ENCODE measurements at regions not wholly inside any gene's neighbourhood (a gene's known extent, or its start where the extent isn't known, plus 50 kb on each side); places are given as distances from the start of the nearest gene placed in this dataset.

DNA sequence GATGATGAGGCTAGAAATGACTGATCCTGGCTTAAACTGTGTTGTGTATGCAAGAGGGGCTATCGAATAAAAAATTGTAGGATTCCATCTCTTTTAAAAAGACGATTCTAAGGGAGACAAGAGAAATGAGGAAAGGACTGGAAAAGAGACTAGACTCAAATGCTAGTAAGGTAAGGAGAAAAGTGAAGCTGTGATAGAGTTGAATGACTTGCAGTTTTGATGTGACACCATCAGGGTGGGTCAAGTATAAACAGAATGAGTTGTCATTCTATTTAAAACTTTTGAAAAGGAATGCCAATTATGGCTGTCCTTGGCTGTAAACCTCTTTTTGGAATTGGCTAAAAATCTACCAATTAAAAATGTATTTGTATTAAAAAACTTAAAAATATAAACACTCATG lies 184.5 kb upstream of the PHF14 start:
- Histone ChIP-seq H3K27me3 (no peaks in the 10 kb centered on the region), H3K4me1 (no peaks in the 10 kb centered on the region), H3K9me3 (no peaks in the 10 kb centered on the region), H3K36me3 (no peaks in the 10 kb centered on the region), H3K27ac (no peak overlapping the region), H3K4me3 (no peak overlapping the region)
- intact Hi-C loops (cut with DNase I; ENCODE audit: low total_unique reads): no loop called here
- TF ChIP-seq POLR2A (IDR thresholded peaks at IDR 0.05): no peak
- TF ChIP-seq, protein P1, sequence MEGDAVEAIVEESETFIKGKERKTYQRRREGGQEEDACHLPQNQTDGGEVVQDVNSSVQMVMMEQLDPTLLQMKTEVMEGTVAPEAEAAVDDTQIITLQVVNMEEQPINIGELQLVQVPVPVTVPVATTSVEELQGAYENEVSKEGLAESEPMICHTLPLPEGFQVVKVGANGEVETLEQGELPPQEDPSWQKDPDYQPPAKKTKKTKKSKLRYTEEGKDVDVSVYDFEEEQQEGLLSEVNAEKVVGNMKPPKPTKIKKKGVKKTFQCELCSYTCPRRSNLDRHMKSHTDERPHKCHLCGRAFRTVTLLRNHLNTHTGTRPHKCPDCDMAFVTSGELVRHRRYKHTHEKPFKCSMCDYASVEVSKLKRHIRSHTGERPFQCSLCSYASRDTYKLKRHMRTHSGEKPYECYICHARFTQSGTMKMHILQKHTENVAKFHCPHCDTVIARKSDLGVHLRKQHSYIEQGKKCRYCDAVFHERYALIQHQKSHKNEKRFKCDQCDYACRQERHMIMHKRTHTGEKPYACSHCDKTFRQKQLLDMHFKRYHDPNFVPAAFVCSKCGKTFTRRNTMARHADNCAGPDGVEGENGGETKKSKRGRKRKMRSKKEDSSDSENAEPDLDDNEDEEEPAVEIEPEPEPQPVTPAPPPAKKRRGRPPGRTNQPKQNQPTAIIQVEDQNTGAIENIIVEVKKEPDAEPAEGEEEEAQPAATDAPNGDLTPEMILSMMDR (IDR thresholded peaks at IDR 0.05): no peak
- no peak for TF ChIP-seq POLR2AphosphoS5 (IDR thresholded peaks at IDR 0.05)
- no peak for DNase-seq (ENCODE audit: low spot score in 2 of 2)

DNA sequence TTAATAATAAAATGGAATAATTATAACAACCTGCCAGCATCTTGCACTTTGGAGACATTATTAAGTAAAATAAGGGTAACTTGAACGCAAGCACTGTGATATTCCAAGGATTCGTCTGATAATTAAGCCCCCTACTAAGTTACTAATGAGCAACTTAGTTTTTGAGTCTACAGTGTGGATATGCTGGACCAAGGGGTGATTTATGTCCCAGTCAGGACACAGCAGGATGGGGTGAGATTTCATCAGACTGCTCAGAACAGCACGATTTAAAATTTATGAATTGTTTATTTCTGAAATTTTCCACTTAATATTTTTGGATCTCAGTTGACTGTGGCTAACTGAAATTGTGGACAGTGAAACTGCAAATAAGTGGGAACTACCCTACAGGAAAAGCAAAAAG lies 182.8 kb upstream of the PHF14 start:
- intact Hi-C loops (cut with DNase I; ENCODE audit: low total_unique reads): no loop called here
- H3K27ac ChIP-seq: no peak overlapping the region
- no peak overlapping the region for H3K4me3 ChIP-seq
- no peaks in the 10 kb centered on the region for H3K4me1 ChIP-seq
- H3K9me3 ChIP-seq: no peaks in the 10 kb centered on the region
- no peaks in the 10 kb centered on the region for H3K36me3 ChIP-seq
- no peak for TF ChIP-seq POLR2A (IDR thresholded peaks at IDR 0.05)
- no peak for TF ChIP-seq POLR2AphosphoS5 (IDR thresholded peaks at IDR 0.05)
- TF ChIP-seq, protein P1 (IDR thresholded peaks at IDR 0.05): no peak
- DNase-seq (ENCODE audit: low spot score in 2 of 2): no peak
- H3K27me3 ChIP-seq: no peaks in the 10 kb centered on the region

- TF ChIP-seq, protein P1 (IDR thresholded peaks at IDR 0.05): no peak
- no peak for TF ChIP-seq POLR2A (IDR thresholded peaks at IDR 0.05)
- H3K36me3 ChIP-seq: no peaks in the 10 kb centered on the region
- intact Hi-C loops (cut with DNase I; ENCODE audit: low total_unique reads): no loop called here
Observed at GRCh38 chr7:10793995-10794775, 179.5 kb upstream of the PHF14 start.

GRCh38 chr7:10797157-10797556 lies 176.5 kb upstream of the PHF14 start:
- no peaks in the 10 kb centered on the region for H3K27me3 ChIP-seq
- H3K36me3 ChIP-seq: no peaks in the 10 kb centered on the region
- no peak for DNase-seq (ENCODE audit: low spot score in 2 of 2)
- no peak overlapping the region for H3K27ac ChIP-seq
- TF ChIP-seq POLR2AphosphoS5 (IDR thresholded peaks at IDR 0.05): no peak
- TF ChIP-seq, protein P1 (IDR thresholded peaks at IDR 0.05): no peak
- TF ChIP-seq POLR2A (IDR thresholded peaks at IDR 0.05): no peak
- no peak overlapping the region for H3K4me3 ChIP-seq
- no peaks in the 10 kb centered on the region for H3K9me3 ChIP-seq
- no peaks in the 10 kb centered on the region for H3K4me1 ChIP-seq
- intact Hi-C loops (cut with DNase I; ENCODE audit: low total_unique reads): no loop called here

More at GRCh38 chr7:10793995-10794775, 179.5 kb upstream of the PHF14 start:
- Histone ChIP-seq H3K4me3 (no peak overlapping the region), H3K27me3 (no peaks in the 10 kb centered on the region), H3K9me3 (no peaks in the 10 kb centered on the region), H3K4me1 (no peaks in the 10 kb centered on the region), H3K27ac (no peak overlapping the region)
- DNase-seq (ENCODE audit: low spot score in 2 of 2): no peak

DNA sequence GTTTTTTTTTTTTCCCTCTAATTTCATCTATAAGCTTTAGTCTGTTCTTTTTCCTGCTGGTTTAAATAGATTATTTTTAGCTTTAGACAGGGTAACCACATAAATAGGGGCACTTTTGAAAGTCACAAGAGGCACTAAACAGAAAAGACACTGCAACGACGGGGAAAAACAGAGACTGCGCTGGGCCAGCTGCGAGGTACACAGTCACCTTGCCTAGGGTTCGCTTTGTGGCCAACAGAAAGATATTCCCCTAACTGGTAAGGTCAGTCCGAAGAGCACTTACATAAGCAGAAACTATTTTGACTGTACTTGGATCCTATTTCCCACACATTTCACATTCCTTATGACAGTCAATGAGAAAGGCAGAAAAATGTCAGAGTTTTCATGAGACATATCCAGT lies 175.6 kb upstream of the PHF14 start:
- Histone ChIP-seq H3K4me3 (no peak overlapping the region), H3K9me3 (no peaks in the 10 kb centered on the region), H3K36me3 (no peaks in the 10 kb centered on the region), H3K4me1 (no peaks in the 10 kb centered on the region), H3K27me3 (no peaks in the 10 kb centered on the region), H3K27ac (no peak overlapping the region)
- DNase-seq (ENCODE audit: low spot score in 2 of 2): no peak
- intact Hi-C loops (cut with DNase I; ENCODE audit: low total_unique reads): no loop called here
- TF ChIP-seq POLR2A (IDR thresholded peaks at IDR 0.05) (no peak), POLR2AphosphoS5 (IDR thresholded peaks at IDR 0.05) (no peak)
- TF ChIP-seq, protein P1 (IDR thresholded peaks at IDR 0.05): no peak
